ENCODE measurements at regions not wholly inside any gene's neighbourhood (a gene's known extent, or its start where the extent isn't known, plus 50 kb on each side); places are given as distances from the start of the nearest gene placed in this dataset.
A peak's percentile ranks its signal among the peaks of the same experiment; 100 is the strongest.

DNA sequence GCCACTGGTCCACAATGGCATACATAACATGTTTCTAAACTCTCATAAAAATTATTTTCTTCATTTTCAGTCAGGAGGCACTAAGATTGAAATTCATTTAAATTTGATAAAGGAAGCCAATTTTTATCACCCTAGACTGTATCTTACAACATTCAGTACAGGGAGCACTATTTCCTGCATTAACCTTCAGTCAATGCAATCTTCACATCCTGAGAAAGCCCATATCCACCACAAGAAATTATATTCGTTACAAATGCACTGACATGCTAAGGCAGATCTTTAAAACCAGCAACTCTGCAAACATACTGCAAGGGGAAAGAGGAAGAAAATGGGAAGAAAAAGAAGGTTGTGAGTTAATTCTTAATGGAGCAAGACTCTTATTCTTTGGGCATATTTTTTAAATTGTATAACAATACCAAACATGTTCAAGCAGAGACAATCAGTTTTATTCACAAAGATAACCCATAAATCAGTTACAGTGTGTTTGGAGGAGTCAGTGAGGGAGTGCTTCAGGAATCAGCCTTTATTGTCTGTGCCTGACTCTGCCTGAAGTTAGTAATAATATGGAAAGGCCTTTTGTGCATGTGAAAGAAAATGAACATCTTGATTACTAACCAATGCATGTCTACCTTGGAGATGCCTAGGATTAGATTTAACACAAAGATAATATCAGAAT lies 370.1 kb downstream of the FBXO15 start:
- POLR2A ChIA-PET (ENCODE audit: low non-redundant PET) = no interaction called here
- no peak for DNase-seq (ENCODE audit: low spot score)
- CTCF ChIA-PET = no interaction called here
- TF ChIP-seq, protein P1, sequence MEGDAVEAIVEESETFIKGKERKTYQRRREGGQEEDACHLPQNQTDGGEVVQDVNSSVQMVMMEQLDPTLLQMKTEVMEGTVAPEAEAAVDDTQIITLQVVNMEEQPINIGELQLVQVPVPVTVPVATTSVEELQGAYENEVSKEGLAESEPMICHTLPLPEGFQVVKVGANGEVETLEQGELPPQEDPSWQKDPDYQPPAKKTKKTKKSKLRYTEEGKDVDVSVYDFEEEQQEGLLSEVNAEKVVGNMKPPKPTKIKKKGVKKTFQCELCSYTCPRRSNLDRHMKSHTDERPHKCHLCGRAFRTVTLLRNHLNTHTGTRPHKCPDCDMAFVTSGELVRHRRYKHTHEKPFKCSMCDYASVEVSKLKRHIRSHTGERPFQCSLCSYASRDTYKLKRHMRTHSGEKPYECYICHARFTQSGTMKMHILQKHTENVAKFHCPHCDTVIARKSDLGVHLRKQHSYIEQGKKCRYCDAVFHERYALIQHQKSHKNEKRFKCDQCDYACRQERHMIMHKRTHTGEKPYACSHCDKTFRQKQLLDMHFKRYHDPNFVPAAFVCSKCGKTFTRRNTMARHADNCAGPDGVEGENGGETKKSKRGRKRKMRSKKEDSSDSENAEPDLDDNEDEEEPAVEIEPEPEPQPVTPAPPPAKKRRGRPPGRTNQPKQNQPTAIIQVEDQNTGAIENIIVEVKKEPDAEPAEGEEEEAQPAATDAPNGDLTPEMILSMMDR (conservative IDR thresholded peaks at IDR 0.05; ENCODE audit: low read depth) = no peak
- no peak overlapping the region for H3K27ac ChIP-seq

DNA sequence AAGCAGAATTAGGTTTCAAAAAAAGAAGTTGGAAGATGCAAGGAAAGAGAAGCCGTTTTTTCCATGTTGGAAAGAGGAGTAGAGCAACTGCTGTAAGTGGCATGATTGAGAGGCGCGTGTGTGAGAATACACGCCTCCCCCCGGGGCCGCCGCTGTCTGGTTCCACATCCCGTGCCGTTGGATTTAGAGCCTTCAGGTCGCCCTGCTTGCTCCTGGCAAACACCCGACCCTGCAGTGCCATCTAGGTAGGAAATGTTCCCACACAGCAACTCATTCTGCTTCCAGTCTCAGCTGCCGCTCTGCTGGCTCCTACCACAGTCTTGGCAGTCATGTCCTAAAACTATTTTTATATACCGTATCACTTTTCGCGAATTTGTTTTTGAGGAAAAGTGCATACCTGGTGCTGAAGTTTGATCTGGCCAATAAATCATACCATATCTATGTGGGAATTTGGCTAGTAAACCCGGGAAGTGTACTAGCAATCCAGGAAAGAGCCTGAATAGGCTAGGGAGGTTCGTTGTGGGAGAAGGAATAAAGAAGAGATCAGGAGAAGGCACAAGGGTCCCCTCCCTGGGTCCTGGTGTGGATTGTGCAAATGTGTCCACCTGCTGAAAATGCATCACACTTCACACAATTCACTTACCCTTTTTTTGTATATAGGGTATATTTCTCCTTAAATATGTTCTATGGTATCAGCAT lies 372.7 kb downstream of the FBXO15 start:
- H3K27ac ChIP-seq = no peak overlapping the region
- DNase-seq (ENCODE audit: low spot score) = peak; percentile 51
- TF ChIP-seq, protein P1 (conservative IDR thresholded peaks at IDR 0.05; ENCODE audit: low read depth) = peak; percentile 20; the same call in 1 of the 2 replicates
- ChIA-PET POLR2A (ENCODE audit: low non-redundant PET) (no interaction called here), CTCF (interaction anchor here (0.6 to 0.7 kb wide), 5 partner anchors 21 to 518 kb away, joined by 3 to 4 read pairs (median 3); no protein-coding TSS in a partner anchor)

DNA sequence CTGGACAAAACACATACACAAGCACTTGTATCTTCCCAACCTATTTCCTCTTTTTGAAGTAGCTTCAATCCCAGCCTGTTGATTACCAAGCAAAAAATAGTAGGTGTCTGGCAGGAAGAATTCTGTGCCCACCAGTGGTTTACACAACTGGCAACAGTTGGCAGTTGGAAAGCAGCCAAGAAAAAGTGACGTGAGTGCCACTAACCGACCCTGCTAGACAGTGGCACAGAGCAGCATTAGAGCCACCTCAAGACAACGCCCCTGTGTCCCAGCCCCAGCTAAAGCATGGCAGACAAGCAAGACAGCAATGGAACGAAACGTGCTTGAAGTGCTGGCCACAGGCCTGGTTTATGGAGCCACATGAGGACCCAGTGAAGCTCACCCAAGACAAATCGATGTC lies 379.6 kb downstream of the FBXO15 start:
- no peak for DNase-seq (ENCODE audit: low spot score)
- TF ChIP-seq, protein P1 (conservative IDR thresholded peaks at IDR 0.05; ENCODE audit: low read depth) = no peak
- CTCF ChIA-PET = no interaction called here
- no peak overlapping the region for H3K27ac ChIP-seq
- POLR2A ChIA-PET (ENCODE audit: low non-redundant PET) = no interaction called here

DNA sequence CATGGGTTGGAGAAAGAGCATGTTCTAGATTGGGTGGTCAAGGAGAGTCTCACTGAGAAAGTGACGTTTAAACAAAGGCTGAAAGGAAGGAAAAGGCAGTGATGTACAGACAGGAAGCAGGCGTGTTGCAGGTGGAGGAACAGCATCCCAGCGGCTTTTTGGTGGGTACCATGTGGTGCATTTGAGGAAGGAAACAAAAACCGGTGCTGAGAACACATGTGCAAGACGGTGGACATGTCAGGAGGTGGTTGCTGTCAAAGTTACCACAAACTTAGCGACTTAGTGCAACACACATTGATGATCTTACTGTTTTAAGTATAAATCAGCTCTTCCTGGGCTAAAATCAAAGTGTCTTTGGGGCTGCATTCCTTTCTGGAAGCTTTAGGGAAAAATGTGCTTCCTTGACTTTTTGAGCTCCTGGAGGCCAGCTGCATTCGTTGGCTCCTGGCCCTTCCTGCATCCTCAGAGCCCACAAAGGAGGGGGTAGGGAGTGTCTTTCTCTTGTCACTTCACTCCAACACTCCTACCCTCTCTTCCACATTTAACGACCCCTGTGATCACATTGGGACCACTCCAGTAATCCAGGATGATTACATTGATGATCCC lies 380.6 kb downstream of the FBXO15 start:
- ChIA-PET CTCF (interaction anchor here (0.6 kb wide), 1 partner anchor 310 kb away, joined by 3 read pairs; no protein-coding TSS in a partner anchor), POLR2A (ENCODE audit: low non-redundant PET) (no interaction called here)
- TF ChIP-seq, protein P1 (conservative IDR thresholded peaks at IDR 0.05; ENCODE audit: low read depth) = no peak
- no peak overlapping the region for H3K27ac ChIP-seq
- no peak for DNase-seq (ENCODE audit: low spot score)

DNA sequence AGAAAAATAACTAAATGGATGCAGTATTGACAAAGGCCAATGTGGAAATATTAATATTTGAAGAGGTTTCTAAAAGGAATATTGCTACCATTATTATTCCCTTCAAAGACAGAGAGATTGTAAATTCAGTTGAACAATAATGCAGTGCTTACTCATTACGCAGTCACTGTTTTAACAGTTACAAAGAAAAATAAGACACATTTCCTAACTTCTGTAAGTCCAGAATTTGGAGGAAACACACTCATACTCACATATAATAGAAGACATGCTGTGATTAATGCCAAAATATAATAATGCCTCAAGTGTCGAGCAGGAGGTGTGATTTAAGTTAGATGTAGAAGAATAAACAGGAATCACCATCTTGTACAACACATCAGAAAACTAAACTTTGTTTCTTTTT lies 389.2 kb downstream of the FBXO15 start:
- ChIA-PET CTCF (no interaction called here), POLR2A (ENCODE audit: low non-redundant PET) (no interaction called here)
- TF ChIP-seq, protein P1 (conservative IDR thresholded peaks at IDR 0.05; ENCODE audit: low read depth) = no peak
- no peak overlapping the region for H3K27ac ChIP-seq
- DNase-seq (ENCODE audit: low spot score) = peak; percentile 38

DNA sequence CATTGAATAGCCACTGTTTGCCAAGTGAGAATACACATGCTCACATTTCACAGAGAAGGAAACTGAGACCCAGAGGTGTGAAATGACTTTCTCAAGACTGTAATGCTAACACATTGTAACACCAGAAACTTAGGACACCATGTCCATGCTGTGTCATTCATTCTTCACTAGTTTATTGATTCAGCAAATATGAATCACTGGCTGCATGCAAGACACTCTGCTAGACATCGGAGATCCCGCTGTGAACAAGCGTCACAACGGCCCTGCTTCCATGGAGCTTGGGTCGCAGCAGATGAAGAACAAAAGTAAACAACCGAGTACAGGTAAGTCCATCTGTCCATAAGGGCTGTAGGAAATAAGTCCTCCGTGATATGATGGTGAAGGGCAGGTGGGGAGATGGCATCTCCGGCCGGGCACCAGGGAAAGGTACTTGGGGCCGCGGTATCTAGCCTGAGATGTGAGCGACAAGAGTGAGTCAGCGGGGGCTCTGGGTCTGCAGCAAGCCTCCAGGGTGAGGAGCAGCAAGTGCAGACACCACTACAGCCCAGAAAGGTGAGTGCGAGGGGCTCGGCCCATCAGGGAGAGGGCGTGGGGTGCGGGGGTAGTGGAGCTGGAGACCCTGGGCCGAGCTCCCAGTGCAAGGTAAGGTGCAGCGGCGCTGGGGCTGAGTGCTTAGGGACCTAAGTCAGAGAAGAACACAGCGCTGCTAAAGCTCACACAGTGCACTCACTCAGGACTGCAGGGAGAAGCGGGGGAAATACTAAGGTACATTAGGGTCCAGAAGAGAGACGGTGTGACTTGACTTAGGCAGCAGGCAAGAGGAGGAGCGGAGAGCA lies 391.2 kb downstream of the FBXO15 start:
- no peak overlapping the region for H3K27ac ChIP-seq
- DNase-seq (ENCODE audit: low spot score) = no peak
- POLR2A ChIA-PET (ENCODE audit: low non-redundant PET) = no interaction called here
- TF ChIP-seq, protein P1 (conservative IDR thresholded peaks at IDR 0.05; ENCODE audit: low read depth) = no peak
- CTCF ChIA-PET = interaction anchor here (0.8 kb wide), 1 partner anchor 34 kb away, joined by 4 read pairs; no protein-coding TSS in a partner anchor

Measured in RWPE1 (cell line).